NCI-H2107 (cell line): ENCODE measurements at regions not wholly inside any gene's neighbourhood (a gene's known extent, or its start where the extent isn't known, plus 50 kb on each side); places are given as distances from the start of the nearest gene placed in this dataset.
"Not testable (repeated sequence)": the region's sequence is repeated elsewhere in the genome, so short reads cannot be mapped to it uniquely, and the experiment has no call there.

Experiments used
- DNase-seq: peaks from one replicate; lab custom pipeline; 2025; lab: John Stamatoyannopoulos, UW

DNA sequence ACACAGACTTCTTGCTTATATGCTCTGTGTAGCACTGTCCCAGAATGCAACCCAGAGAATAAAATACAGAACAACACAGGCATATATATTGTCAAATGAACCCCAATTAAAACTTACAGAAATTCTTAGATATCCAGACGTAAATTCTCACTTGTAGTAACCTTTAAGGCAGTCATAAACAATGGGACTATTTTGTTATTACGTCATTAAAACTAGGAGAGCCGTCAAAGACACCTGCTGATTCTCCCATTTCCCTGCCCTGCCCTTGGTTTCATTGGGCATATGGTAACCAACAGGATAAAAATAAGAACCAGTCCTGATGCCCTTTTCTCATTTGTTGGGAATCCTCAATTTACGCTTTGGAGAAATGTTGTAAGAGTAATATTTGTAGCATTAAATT, 871.3 kb upstream of the EYS start:
- DNase-seq = no peak

GRCh38 chr6:66568271-66568670, 861.2 kb upstream of the EYS start:
- no peak for DNase-seq

- DNase-seq = no peak
Observed at GRCh38 chr6:66561479-66561878, 854.5 kb upstream of the EYS start.

GRCh38 chr6:66558189-66558588, 851.2 kb upstream of the EYS start:
- no peak for DNase-seq

- no peak for DNase-seq
Observed at GRCh38 chr6:66556936-66557335, 849.9 kb upstream of the EYS start.

DNA sequence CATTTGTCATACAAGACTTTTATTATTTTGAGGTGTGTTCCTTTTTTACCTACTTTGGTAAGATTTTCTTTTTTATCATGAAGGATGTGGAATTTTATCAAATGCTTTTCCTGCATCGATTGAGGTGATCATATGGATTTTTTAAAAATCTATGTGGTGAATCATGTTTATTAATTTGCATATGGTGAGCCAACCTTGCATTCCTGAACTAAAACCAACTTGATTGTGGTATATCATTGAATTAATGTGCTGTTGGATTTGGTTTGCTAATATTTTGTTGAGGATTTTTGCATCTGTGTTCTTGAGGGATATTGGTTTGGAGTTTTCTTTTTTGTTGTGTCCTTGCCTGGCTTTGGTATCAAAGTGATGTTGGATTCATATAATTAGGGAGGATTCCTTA, 848.1 kb upstream of the EYS start:
- DNase-seq = no peak

DNA sequence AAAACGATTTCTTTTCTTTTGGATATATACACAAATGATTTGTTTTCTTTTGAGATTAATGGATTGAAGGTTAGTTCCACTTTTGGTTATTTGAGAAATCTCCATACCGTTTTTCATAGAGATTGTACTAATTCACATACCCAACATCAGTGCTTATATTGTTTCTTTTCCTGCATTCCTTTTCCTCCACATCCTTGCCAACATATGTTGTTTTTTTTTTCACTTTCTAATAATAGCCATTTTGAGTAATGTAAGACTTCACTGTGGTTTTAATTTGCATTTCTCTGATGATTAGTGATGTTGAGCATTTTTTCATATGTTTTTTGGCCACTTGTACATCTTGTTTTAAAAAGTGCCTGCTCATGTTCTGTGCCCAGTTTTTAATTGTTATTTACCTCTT, 846.4 kb upstream of the EYS start:
- no peak for DNase-seq

GRCh38 chr6:66538551-66539135, 831.6 kb upstream of the EYS start:
- DNase-seq = no peak

DNA sequence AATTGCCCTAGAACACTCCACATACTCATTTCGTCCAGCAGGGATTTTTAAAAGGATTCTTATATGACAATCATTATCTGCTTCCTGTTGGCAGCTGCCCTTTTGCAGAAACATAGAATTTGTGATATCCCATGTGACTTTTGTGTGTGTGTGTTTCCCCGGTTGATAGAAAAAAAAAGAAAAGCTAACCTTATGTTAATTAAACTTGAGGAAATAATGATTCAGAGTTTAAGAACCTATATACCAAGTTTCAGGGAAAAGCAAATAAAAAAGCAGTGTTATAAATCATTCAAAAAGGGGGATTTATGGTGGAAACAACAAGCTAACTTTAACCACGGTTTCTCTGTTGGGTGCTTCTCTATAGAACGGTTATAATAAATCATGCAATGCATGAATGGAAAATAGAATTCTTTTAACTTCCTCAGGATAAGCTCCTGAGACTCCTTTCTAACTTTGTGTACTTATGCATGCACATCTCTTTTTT, 826.9 kb upstream of the EYS start:
- DNase-seq = no peak

DNA sequence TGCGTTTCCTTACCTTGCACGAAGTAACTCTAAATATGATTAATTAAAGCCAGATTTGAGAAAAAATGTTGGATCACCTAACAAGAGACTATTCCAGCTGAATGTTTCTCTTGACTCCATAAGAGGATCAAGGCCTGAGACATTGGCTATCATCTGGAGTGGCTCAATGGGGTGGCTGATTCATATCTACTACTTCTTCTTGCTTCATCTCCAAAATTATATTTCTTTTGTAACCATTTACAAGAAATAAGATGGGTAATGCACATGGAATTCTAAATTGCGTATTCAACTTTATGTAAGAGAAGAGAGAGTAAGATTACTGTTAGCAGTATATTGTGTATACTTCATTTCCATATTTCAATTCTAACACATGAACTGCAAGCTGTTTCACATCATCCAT, 819.0 kb upstream of the EYS start:
- no peak for DNase-seq

DNA sequence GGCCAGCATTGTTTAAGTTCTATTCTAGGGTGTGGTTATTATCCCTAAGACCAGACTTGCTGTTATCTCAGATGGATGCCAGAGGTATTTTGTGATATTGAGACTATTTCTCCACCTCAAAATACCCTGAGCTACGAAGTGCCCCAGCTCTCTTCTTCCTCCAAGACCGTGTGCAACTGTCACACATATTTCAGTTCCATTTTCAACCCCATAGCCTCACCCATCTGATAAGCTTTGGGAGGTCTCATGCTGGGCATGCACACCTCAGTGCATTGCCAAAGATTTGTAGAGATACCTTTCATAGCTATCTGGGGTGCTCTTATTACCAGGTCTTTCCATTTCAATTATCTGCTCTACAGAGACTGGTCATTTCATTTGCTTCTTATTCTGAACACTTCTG, 815.8 kb upstream of the EYS start:
- no peak for DNase-seq

DNA sequence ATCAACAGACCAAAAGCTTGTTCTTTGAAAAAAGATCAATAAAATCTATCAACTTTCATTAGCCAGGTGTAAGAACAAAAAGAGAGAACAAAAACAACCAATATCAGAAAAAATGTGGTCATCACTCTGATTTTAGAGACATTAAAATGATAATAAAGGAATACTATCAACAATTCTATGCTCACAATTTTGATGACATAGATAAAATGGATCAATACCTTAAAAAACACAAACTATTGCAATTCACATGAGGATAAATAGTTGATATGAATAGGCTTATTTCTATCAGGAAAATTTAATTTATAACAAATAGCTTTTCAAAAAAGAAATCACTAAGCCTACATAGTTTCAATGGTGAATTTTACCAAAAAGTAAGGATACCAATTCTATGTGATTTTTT, 809.4 kb upstream of the EYS start:
- DNase-seq = no peak

DNA sequence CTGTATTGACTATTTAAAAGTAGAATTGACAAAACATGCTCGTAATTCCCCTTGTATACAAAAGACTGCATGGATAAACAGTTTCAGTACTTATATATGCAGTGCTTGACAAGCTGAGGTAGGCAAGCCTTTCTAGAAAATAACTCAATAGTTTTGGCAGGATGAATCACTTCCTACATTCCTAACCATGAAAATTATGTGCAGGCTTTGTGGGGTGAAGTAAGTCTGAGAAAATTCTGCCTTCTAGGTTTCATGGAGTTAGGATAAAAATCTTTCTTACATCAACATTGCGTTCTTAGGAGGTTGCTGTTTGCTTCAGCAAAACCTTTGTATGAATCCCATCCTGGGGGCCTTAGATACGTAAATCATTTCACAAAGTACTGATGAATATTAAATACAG, 801.4 kb upstream of the EYS start:
- DNase-seq = no peak

GRCh38 chr6:66499851-66500250, 792.8 kb upstream of the EYS start:
- no peak for DNase-seq

DNA sequence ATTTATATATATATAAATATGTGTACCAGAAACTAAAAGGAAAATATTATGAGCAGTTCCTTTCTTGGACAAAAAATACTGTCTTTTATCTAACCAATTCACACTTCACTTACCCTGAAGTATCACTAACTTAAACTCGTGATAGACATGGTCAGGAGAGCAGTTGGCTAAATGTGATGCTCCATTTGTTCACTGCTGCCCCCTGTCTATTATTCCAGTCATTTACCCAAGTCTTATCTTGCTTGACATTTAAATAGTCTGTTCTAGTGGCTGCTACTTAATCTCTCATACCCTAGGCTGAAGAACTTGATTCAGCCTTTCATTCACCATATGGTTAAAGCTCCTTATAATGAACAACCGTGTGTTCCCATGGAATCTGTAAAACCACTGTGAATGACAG, 789.6 kb upstream of the EYS start:
- DNase-seq = no peak

- DNase-seq = not testable (repeated sequence)
Observed at GRCh38 chr6:66494643-66495042, 787.6 kb upstream of the EYS start.

GRCh38 chr6:66489269-66489987, 782.4 kb upstream of the EYS start:
- DNase-seq = no peak

- no peak for DNase-seq
Observed at GRCh38 chr6:66481216-66481615, 774.2 kb upstream of the EYS start.

- no peak for DNase-seq
Observed at GRCh38 chr6:66478705-66479104, 771.7 kb upstream of the EYS start.

DNA sequence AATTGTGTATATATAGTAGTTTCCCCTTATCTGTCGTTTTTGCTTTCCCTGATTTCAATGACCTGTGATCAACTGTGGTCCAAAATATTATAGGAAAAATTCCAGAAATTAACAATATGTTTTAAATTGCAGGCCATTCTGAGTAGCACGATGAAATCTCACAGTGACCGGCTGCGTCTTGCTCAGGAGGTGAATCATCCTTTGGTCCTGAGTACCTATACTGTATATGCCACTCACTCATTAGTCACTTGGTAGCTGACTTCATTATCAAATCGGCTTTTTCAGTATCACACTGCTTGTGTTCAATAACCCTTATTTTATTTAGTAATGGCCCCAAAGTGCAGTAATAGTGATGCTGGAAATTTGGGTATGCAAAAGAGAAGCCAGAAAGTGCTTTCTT, 728.3 kb upstream of the EYS start:
- DNase-seq = no peak

DNA sequence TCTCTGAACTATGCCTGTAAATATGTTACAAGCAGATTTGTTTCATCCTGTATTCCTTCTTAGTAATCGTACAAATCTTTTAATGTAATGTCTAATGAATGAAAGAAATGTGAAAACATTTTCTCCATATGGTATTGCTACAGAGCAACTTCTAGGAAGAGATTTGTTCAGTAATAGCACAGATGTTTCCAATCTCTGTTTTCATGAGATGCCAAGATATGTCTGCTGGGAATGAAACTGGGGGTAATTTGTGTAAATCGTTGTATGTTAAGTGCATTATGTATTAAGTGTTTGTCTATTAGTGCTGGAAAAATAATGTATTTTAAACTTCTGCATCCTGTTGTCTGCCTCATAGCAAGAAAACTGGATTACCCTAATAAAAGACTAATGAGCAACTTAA, 722.2 kb upstream of the EYS start:
- DNase-seq = no peak

- no peak for DNase-seq
Observed at GRCh38 chr6:66423047-66423446, 716.0 kb upstream of the EYS start.

DNA sequence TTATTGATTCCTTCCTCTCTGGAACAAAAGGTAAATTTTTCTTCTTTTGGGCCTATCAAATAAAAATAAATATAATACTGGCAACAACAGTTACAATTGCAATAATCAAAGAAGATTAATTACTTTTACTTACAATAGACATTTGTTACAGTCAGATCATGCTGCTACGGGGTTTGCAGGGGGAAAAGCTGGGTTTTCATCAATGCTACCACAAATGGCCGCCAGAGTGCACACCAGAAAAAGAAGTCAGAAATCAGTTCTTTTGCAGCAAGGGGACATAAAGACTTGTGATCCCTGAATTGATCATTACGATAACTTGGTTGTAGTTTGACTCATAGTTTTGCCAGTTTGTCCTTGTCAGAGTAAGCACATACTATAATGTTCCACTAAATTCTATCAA, 714.5 kb upstream of the EYS start:
- no peak for DNase-seq

GRCh38 chr6:66418906-66419305, 711.9 kb upstream of the EYS start:
- no peak for DNase-seq
